ENCODE measurements at regions not wholly inside any gene's neighbourhood (a gene's known extent, or its start where the extent isn't known, plus 50 kb on each side); places are given as distances from the start of the nearest gene placed in this dataset.
A peak's percentile ranks its signal among the peaks of the same experiment; 100 is the strongest.

DNA sequence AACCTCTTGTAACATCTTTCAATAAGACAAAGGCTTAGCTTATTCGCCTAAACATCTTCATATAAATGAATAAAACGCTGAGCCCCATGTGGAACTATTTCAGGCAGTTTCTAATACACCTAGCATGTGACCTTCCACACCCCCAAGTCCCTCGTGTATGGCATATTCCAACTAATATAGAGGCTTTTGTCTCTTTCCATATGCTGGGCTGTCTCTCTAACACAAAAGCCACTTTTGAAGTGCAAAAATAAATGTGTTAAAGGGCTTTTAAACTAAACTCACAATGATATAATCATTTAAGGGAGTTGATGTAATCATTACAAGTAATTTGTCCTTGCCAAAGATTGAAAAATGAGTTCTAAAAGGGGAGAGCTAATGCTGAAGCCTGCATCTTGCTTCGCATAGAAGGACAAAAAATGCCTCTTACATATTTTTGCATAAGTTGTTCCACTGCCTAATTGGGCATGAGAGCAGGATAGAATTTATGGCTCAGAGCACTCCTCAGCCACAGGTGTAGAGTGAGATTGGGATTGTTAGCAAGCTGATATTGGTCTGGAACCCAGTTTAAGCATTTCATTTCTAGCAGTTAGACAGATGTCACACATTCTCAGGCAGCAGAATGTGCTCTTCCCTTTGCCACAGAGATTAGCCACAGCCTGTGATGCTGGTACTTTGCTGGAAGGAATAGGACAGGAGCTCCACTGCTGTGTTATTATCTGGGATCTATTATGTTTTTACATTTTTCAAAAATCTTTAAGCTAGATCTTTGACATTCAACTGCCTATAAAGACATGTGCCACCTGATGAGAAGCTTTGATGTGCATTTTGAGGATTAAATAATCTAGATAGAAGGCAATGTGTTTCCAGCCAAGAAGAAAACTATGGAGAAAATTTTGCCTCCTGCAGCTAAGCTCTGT, 1044.4 kb downstream of the ADGRL2 start:
- DNase-seq: no peak

DNA sequence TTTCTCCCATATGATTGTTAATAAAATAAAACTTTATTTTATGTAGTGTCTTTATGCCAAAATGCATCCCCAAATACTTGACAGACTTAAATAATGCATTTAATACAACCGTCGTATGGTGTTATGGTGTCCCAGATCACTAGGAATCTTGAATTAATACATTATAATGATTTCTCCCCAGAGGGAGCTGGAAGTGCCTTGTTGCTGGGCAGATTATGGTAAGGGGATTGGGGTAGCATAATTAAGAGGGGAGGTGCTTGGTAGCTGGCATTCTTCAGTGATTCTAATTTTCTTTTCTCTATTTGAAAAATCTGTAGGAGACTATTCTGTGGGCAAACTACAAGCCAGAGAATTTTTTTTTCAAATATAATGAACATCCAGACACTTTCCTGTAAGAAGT, 1043.7 kb downstream of the ADGRL2 start:
- DNase-seq: no peak

DNA sequence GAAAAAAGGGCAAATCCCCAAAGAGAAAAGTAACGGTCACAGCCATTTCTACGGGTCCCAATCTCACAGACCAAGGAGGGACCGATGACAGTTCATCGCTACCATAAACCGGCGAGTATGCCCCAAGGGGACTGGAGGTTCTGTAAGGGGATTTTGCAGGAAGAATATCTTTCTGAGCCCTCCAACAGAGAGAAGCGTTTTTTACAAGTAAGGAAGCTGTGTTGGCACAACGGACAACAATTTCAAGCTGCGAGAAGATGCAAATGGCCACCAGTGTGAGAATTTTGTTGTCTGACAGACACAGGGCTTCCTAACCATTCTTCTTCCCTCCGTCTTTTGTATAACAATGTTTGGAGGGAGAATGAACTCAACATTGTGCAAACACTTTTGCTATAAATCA, 1043.1 kb downstream of the ADGRL2 start:
- DNase-seq: no peak

GRCh38 chr1:82840192-82840591, 1039.5 kb downstream of the ADGRL2 start:
- DNase-seq: no peak

GRCh38 chr1:82837766-82838465, 1037.2 kb downstream of the ADGRL2 start:
- DNase-seq: no peak

GRCh38 chr1:82836973-82837680, 1036.4 kb downstream of the ADGRL2 start:
- DNase-seq: no peak

GRCh38 chr1:82836213-82836972, 1035.7 kb downstream of the ADGRL2 start:
- DNase-seq: no peak

GRCh38 chr1:82830690-82831380, 1030.1 kb downstream of the ADGRL2 start:
- no peak for DNase-seq

DNA sequence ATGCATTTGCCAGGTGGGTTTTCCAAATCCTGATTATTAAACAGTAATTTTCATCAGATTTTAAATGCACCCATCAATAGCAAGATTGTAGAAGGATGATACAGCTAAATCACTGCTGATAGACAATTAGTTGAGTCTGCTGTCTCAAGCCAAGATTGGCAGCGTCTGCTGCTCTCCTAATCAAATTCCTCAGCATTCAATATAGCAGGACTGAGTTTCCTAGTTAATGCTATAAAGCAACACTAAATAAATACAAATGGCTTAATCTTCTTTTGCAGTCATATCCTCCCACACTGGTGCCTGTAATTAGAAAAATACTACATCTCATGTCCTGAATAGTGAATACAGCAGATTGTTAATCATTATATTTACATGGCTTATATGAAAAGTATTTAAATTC, 1028.8 kb downstream of the ADGRL2 start:
- DNase-seq: no peak

GRCh38 chr1:82823876-82824275, 1023.1 kb downstream of the ADGRL2 start:
- no peak for DNase-seq

GRCh38 chr1:82820816-82821215, 1020.1 kb downstream of the ADGRL2 start:
- DNase-seq: no peak

DNA sequence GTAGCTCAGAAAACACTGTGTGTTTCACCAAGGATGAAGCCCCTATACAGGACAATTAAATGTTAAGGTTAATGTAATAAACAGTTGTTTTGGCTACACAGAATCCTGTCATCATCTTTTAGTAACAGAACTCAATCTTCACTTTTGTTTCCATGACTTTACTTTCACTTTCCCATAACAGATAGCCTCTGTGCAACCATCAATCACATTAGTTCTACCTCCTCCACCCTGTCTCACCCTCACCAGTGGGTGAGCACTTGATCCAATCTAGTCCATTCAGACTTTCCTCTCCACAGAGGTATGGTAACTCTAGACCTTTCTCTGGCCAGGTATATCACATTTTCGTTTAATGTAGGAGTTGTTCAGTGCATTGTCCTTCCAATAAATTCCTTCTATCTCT, 1018.5 kb downstream of the ADGRL2 start:
- no peak for DNase-seq

DNA sequence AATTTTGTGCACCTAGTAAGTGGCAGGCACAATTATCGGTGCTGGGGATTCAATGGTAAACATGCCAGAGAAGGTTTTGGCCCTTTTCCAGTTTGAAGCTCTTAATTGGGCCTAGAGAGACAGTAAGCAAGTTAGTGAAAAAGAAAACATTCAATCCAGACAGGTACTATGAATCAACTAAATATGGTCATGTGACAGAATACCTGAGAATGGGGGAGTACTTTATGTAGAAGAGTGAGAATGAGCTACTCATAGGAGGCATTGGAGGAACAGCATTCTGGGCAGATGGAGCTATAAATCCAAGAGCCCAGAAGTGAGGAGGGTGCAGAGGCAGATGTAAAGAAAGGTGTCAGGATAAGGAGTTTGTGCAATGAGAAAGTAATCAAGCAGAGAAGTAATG, 1017.9 kb downstream of the ADGRL2 start:
- DNase-seq: no peak

GRCh38 chr1:82813386-82813785, 1012.7 kb downstream of the ADGRL2 start:
- no peak for DNase-seq

DNA sequence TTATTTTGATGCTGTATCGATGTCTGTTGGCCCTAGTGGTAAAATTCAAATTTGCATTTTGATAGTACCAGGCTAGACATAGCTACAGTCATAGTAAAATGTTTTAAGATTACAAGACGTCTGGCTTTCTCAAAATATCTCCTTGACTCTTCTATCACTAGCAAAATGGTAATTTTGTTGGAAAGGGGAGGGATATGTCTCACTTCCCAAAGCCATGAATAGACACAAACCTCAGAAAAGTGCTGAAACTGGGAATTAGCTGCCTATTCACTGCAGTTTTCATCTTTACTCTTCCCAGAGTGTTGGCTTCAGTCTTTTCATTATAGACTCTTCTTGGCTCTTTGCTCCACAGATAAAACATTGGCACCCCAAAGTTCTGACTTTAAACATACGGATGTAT, 1009.9 kb downstream of the ADGRL2 start:
- no peak for DNase-seq

DNA sequence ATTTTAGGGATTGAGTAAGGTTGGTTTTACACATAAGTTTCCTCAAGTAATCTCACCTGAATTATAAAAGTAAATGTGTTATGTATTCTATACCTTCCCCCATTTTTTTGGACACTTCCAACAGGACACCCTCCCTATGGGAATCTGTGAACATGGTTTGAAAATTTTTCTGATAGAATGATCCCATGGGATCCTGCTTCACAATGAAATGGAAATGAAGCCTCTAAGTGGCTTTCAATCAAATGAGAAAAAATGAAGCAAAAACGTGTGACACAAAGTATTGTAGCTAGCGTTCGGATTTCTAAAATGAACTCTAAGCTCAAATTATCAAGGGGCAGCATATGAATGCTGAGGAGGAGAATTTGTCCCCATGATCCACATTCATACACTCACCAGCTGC, 1006.8 kb downstream of the ADGRL2 start:
- DNase-seq: no peak

DNA sequence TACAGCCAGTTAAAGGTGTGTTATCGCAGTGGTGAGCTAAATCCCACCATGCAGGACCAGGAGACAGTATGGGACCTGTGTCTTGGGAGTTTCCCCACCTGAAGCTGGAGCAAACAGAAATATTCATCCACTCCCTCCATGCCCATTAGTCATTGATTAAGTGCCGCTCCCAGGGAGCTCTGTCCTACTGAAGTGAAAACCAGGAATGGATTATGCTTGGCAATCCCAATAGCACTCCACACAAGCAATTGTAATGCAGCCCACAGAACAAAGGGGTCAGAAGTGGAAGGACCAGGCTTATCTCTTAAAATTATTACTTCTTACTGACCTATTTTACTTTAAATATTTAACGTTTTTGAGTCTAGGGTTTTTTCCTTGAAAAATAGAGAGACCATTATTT, 1005.4 kb downstream of the ADGRL2 start:
- no peak for DNase-seq

DNA sequence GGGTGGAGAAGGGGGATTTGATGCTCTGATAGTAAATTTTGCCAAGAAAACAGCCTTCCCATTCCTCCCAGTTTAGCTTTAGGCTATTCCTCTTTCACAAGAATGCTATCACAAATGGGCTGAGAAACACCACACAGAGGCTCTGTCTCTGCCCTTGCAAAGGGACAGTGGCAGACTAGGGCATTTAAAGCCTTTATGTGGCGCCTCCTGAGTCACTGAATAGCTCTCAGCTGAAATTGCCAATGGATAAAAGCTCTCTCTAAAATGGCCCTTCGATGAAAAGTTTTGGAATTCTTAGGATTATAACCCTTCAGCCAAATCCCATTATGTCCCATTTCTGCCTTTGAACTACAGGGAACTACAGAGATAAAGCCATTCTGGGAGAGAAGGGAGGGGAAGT, 1000.4 kb downstream of the ADGRL2 start:
- DNase-seq: no peak

DNA sequence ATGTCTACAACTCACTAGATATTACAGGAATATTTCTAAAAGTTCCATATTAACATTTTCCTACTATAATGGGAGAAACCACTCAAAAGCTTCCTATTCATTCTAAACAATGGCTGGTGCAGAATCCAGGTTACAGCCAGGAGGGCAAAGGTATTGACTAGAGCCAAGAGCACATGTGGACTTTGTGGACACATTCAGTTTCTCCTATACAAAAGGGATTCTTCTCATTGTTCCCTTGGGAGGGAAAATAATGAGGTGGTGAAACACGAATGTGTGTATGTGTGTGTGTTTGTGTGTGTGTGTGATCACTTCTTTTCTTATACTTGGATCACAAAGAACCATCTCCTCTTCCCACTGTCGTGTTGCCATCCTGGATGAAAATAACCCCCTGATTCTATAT, 1000.0 kb downstream of the ADGRL2 start:
- no peak for DNase-seq

GRCh38 chr1:82799261-82799660, 998.5 kb downstream of the ADGRL2 start:
- no peak for DNase-seq

DNA sequence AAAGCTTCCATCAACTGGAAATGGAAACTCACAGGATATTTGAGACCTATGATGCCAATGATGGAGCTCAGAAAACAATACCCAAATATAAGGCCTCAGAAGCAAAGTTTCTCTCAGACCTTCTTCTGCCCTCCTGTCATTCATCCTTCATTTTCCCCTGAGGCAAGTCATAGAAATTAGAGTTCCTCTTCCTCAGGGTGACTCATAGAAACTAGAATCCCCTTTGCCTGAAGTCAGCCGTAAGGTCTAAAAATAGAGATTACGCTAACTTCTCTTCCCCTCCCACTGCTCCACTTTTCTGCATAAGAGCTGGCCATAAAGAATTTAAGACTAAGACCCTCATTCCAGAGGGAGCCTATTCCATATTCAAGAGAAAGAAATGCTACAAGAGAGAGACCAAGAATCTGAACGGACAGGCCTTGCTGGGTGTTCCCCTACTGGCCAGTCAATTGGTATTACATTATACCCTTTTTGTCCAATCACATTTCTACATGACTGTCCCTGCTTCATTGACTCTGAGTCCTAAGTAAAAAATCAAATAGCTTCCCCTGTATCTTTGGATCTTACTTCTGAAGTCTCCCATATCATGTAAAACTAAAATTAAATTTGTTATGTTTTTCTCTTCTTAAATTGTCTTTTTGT, 994.9 kb downstream of the ADGRL2 start:
- peak; percentile 82 for DNase-seq

DNA sequence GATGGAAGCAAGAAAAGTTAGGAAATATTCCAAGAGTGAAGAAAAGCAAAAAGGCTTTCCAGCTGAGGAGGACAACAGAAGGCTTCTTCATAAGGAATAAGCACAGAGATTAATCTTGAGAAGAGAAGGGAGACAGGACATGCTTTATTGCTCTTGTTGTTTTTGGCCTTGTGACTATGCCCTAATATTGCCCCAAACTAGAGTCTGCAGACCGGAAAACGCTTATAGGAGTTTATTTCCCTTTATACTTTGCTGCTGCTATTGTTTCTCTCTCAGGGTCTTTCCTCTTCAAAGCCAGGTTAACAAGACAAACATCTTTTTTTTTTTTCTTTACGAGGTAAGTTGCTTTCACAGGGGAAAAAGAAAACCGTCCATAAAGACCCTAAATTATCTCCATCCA, 991.4 kb downstream of the ADGRL2 start:
- no peak for DNase-seq

All from MV-4-11 (cell line).